NB4 (cell line): ENCODE measurements at regions not wholly inside any gene's neighbourhood (a gene's known extent, or its start where the extent isn't known, plus 50 kb on each side); places are given as distances from the start of the nearest gene placed in this dataset.

Experiments used
- DNase-seq: peaks from one replicate; pipeline ENCODE4 v3.0.0; 2010; ENCODE audit warnings: low read depth
- H3K4me3 ChIP-seq: one replicate; pipeline ENCODE4 v1.5.1; 2011; ENCODE audit warnings: mild to moderate bottlenecking, low read depth, low read length, moderate library complexity
- CTCF ChIP-seq: IDR thresholded peaks from one replicate; pipeline ENCODE4 v1.5.1; 2012; ENCODE audit warnings: low read depth, low read length
- MAX ChIP-seq: IDR thresholded peaks from 2 replicates; pipeline ENCODE4 v1.6.1; 2011; ENCODE audit warnings: low read depth, low read length
- MYC ChIP-seq: IDR thresholded peaks from 2 replicates; pipeline ENCODE4 v1.6.1; 2011; ENCODE audit warnings: low read depth, low read length
- POLR2A ChIP-seq: IDR thresholded peaks from 2 replicates; pipeline ENCODE4 v1.6.1; 2011; ENCODE audit warnings: mild to moderate bottlenecking; ENCODE audit not compliant: insufficient read length; ENCODE audit errors: extremely low read depth

- no peak for DNase-seq
- no peak overlapping the region for H3K4me3 ChIP-seq
- TF ChIP-seq MYC (no peak), CTCF (no peak), MAX (no peak), POLR2A (no peak)
Observed at GRCh38 chr6:66937180-66937579, 1230.2 kb upstream of the EYS start.

GRCh38 chr6:66935612-66936011, 1228.6 kb upstream of the EYS start:
- DNase-seq: no peak
- H3K4me3 ChIP-seq: no peak overlapping the region
- TF ChIP-seq POLR2A (no peak), MAX (no peak), MYC (no peak), CTCF (no peak)

- H3K4me3 ChIP-seq: no peak overlapping the region
- DNase-seq: no peak
- TF ChIP-seq MYC (no peak), CTCF (no peak), POLR2A (no peak), MAX (no peak)
Observed at GRCh38 chr6:66931787-66932186, 1224.8 kb upstream of the EYS start.

- TF ChIP-seq MAX: no peak
- TF ChIP-seq POLR2A: no peak
- no peak for TF ChIP-seq MYC
- no peak for TF ChIP-seq CTCF
- no peak for DNase-seq
- no peak overlapping the region for H3K4me3 ChIP-seq
Observed at GRCh38 chr6:66930559-66931290, 1223.7 kb upstream of the EYS start.

GRCh38 chr6:66926060-66926459, 1219.0 kb upstream of the EYS start:
- no peak overlapping the region for H3K4me3 ChIP-seq
- peak; percentile 13 for DNase-seq
- no peak for TF ChIP-seq POLR2A
- no peak for TF ChIP-seq MAX
- TF ChIP-seq MYC: no peak
- TF ChIP-seq CTCF: no peak

GRCh38 chr6:66913657-66914056, 1206.6 kb upstream of the EYS start:
- no peak for DNase-seq
- H3K4me3 ChIP-seq: no peak overlapping the region
- TF ChIP-seq POLR2A (no peak), MAX (no peak), MYC (no peak), CTCF (no peak)
